MCF 10A (cell line): ENCODE measurements at regions not wholly inside any gene's neighbourhood (a gene's known extent, or its start where the extent isn't known, plus 50 kb on each side); places are given as distances from the start of the nearest gene placed in this dataset.

ENCODE experiments used
- BruUV-seq: library from RNA; stranded (reverse); fragments of 400-500 nt; replicated peaks from 2 replicates; lab custom pipeline; 2021; lab: Mats Ljungman, UMichigan
- CTCF ChIA-PET: fragments of 300-600 bp; sonication (Branson Sonifier 250); formaldehyde crosslinking; extraction: SDS; loops from one replicate; lab custom pipeline; 2021; ENCODE audit warnings: antibody characterized with exemption, inconsistent platforms; lab: Yijun Ruan, JAX
- POLR2A ChIA-PET: fragments of 300-600, 350-650 bp; sonication (Branson Sonifier 250); formaldehyde crosslinking; extraction: SDS; loops from one replicate; lab custom pipeline; 2020; ENCODE audit warnings: antibody characterized with exemption, inconsistent platforms; lab: Yijun Ruan, JAX
- DNase-seq: peaks from one replicate; pipeline ENCODE4 v3.0.0-alpha.2; 2018; ENCODE audit not compliant: unreplicated experiment
- H3K27ac Mint-ChIP-seq: one replicate; pipeline ENCODE4 v1.8.0; 2022; ENCODE audit warnings: mild to moderate bottlenecking, low read depth, mixed read lengths; ENCODE audit not compliant: unreplicated experiment
- H3K27me3 Mint-ChIP-seq: one replicate; pipeline ENCODE4 v1.8.0; 2022; ENCODE audit warnings: mixed read lengths; ENCODE audit not compliant: insufficient read depth, unreplicated experiment
- H3K36me3 Mint-ChIP-seq: one replicate; pipeline ENCODE4 v1.8.0; 2022; ENCODE audit warnings: mild to moderate bottlenecking, moderate library complexity, mixed read lengths; ENCODE audit not compliant: insufficient read depth, unreplicated experiment
- H3K4me1 Mint-ChIP-seq: one replicate; pipeline ENCODE4 v1.8.0; 2022; ENCODE audit warnings: mixed read lengths; ENCODE audit not compliant: insufficient read depth, unreplicated experiment
- H3K4me3 Mint-ChIP-seq: one replicate; pipeline ENCODE4 v1.8.0; 2022; ENCODE audit warnings: mild to moderate bottlenecking, moderate library complexity, mixed read lengths; ENCODE audit not compliant: unreplicated experiment
- H3K9me3 Mint-ChIP-seq: one replicate; pipeline ENCODE4 v1.8.0; 2022; ENCODE audit warnings: mixed read lengths; ENCODE audit not compliant: unreplicated experiment
- CTCF ChIP-seq: fragments of 200-600 bp; IDR thresholded peaks from one replicate; pipeline ENCODE4 v1.8.0; 2022; ENCODE audit warnings: antibody characterized with exemption, mild to moderate bottlenecking; ENCODE audit not compliant: unreplicated experiment
- intact Hi-C: fragments of 100-400 bp; cut with micrococcal nuclease; formaldehyde crosslinking; loops from 2 replicates; pipeline ENCODE4 v1.14.1; 2022

GRCh38 chr3:159843840-159844730, 144.6 kb upstream of the IL12A start:
- POLR2A ChIA-PET = interaction anchor here (0.8 to 13.6 kb wide), 10 partner anchors 8 to 119 kb away, joined by 3 to 181 read pairs (median 3); no protein-coding TSS in a partner anchor
- H3K27me3 Mint-ChIP-seq = no peaks in the 10 kb centered on the region
- H3K4me1 Mint-ChIP-seq = peaks cover 34% of the 10 kb centered on the region
- H3K4me3 Mint-ChIP-seq = no peak overlapping the region
- H3K36me3 Mint-ChIP-seq = no peaks in the 10 kb centered on the region
- H3K27ac Mint-ChIP-seq = peak overlapping the region; percentile 83
- no peak for DNase-seq
- CTCF ChIA-PET = interaction anchor here (0.6 to 2.8 kb wide), 8 partner anchors 9 to 159 kb away, joined by 3 to 16 read pairs (median 4); no protein-coding TSS in a partner anchor
- BruUV-seq = no TSS peak
- intact Hi-C loops = no loop called here
- TF ChIP-seq CTCF = no peak
- H3K9me3 Mint-ChIP-seq = no peaks in the 10 kb centered on the region

GRCh38 chr3:159844801-159845261, 143.8 kb upstream of the IL12A start:
- intact Hi-C loops = no loop called here
- Mint-ChIP-seq H3K9me3 (no peaks in the 10 kb centered on the region), H3K27ac (peak overlapping the region; percentile 83), H3K4me3 (no peak overlapping the region), H3K4me1 (peaks cover 34% of the 10 kb centered on the region), H3K27me3 (no peaks in the 10 kb centered on the region), H3K36me3 (no peaks in the 10 kb centered on the region)
- no peak for TF ChIP-seq CTCF
- no peak for DNase-seq
- no TSS peak for BruUV-seq
- CTCF ChIA-PET = interaction anchor here (0.6 to 2.3 kb wide), 9 partner anchors 8 to 224 kb away, joined by 3 to 10 read pairs (median 3); no protein-coding TSS in a partner anchor
- POLR2A ChIA-PET = interaction anchor here (0.8 to 13.6 kb wide), 9 partner anchors 7 to 120 kb away, joined by 3 to 181 read pairs (median 3); no protein-coding TSS in a partner anchor

- DNase-seq = no peak
- ChIA-PET POLR2A (interaction anchor here (0.5 to 13.6 kb wide), 6 partner anchors 6 to 85 kb away, joined by 3 to 181 read pairs (median 6); no protein-coding TSS in a partner anchor), CTCF (interaction anchor here (0.6 to 2.3 kb wide), 4 partner anchors 8 to 135 kb away, joined by 3 to 10 read pairs (median 6); no protein-coding TSS in a partner anchor)
- no peak overlapping the region for H3K4me3 Mint-ChIP-seq
- H3K27me3 Mint-ChIP-seq = no peaks in the 10 kb centered on the region
- H3K4me1 Mint-ChIP-seq = peaks cover 34% of the 10 kb centered on the region
- no peak for TF ChIP-seq CTCF
- peak overlapping the region; percentile 83 for H3K27ac Mint-ChIP-seq
- no peaks in the 10 kb centered on the region for H3K9me3 Mint-ChIP-seq
- BruUV-seq = no TSS peak
- intact Hi-C loops = no loop called here
- H3K36me3 Mint-ChIP-seq = no peaks in the 10 kb centered on the region
These were observed 142.9 kb upstream of the IL12A start for GRCh38 chr3:159845737-159846136.

- no peak for DNase-seq
- Mint-ChIP-seq H3K4me3 (no peak overlapping the region), H3K4me1 (peaks cover 34% of the 10 kb centered on the region), H3K27ac (peak overlapping the region; percentile 83), H3K9me3 (no peaks in the 10 kb centered on the region), H3K27me3 (no peaks in the 10 kb centered on the region), H3K36me3 (no peaks in the 10 kb centered on the region)
- no peak for TF ChIP-seq CTCF
- no TSS peak for BruUV-seq
- POLR2A ChIA-PET = interaction anchor here (1.4 to 13.6 kb wide), 3 partner anchors 6 to 18 kb away, joined by 7 to 181 read pairs (median 12); no protein-coding TSS in a partner anchor
- intact Hi-C loops = no loop called here
- CTCF ChIA-PET = interaction anchor here (0.8 to 2.6 kb wide), 3 partner anchors 10 to 159 kb away, joined by 8 to 20 read pairs (median 10); no protein-coding TSS in a partner anchor
These were observed 142.4 kb upstream of the IL12A start for GRCh38 chr3:159846255-159846654.
